ENCODE measurements at regions not wholly inside any gene's neighbourhood (a gene's known extent, or its start where the extent isn't known, plus 50 kb on each side); places are given as distances from the start of the nearest gene placed in this dataset.

DNA sequence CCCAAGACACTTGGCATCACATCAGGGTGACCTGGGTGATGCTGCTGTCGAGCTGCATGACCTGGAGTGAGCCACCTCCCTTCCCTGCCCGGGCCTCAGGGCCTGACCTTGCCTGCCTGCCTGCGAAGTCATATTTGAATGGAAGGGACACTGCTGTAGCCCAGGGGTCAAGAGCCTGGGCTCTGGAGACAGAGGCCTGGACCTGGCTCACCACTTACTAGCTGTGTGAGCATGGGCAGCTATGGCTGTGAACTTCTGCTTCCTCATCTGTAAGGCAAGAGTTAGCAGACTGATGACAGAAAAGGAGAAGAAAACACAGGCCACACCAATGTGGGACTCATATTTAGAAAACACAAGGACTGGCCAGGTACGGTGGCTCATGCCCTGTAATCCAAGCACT, 118.7 kb downstream of the ZFP36L2 start:
- H3K4me3 ChIP-seq (ENCODE audit: low read depth, low read length) = no peak overlapping the region
- TF ChIP-seq, protein P1, sequence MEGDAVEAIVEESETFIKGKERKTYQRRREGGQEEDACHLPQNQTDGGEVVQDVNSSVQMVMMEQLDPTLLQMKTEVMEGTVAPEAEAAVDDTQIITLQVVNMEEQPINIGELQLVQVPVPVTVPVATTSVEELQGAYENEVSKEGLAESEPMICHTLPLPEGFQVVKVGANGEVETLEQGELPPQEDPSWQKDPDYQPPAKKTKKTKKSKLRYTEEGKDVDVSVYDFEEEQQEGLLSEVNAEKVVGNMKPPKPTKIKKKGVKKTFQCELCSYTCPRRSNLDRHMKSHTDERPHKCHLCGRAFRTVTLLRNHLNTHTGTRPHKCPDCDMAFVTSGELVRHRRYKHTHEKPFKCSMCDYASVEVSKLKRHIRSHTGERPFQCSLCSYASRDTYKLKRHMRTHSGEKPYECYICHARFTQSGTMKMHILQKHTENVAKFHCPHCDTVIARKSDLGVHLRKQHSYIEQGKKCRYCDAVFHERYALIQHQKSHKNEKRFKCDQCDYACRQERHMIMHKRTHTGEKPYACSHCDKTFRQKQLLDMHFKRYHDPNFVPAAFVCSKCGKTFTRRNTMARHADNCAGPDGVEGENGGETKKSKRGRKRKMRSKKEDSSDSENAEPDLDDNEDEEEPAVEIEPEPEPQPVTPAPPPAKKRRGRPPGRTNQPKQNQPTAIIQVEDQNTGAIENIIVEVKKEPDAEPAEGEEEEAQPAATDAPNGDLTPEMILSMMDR (IDR thresholded peaks at IDR 0.05; ENCODE audit: borderline replicate concordance, insufficient read depth, low read depth, low read length) = no peak

DNA sequence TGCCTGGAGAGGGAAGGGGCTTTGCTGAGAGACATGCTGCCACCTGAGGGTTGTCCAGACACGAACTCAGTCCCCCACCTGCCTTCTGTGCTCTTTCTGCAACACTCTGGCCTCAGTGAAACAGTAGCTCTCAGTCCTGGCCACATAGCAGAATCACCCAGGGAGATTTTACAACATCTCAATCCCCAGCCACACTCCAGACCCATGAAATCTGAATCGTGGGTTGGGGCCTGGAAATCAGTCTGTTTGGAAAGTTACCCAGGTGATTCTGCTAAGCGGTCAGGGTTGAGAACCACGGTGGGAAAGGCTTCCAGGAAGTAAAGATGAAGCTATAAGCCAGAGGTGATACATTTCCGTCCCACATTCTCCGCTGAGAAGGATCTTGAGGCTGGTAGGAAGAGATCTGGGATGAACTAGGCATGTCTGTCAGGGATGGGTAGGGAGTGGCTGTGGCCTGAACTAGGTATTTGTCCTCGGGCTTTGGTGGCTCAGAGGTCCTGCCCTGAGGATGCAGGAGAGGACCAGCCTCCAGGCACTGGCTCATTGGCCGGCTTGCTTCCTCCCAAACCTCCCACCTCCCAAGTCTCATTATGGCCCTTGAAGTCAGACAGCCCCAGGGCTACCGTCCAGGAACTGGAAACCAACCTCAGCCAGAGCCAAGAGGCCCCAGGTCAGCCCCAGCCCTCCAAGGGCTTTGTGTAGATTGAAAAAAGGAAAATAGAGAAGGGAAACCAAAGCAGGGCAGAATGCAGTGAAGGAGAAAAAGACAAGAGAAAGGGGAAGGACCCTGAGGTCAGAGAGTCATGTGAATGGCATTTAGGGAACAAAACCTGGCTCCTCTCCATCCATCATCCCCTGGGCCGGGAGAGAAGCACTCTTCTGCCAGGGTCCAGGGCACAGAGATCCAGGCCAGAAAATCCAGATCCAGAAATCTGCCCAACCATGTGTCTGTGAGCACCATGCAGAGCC, 119.6 kb downstream of the ZFP36L2 start:
- TF ChIP-seq, protein P1 (IDR thresholded peaks at IDR 0.05; ENCODE audit: borderline replicate concordance, insufficient read depth, low read depth, low read length) = no peak
- no peak overlapping the region for H3K4me3 ChIP-seq (ENCODE audit: low read depth, low read length)

DNA sequence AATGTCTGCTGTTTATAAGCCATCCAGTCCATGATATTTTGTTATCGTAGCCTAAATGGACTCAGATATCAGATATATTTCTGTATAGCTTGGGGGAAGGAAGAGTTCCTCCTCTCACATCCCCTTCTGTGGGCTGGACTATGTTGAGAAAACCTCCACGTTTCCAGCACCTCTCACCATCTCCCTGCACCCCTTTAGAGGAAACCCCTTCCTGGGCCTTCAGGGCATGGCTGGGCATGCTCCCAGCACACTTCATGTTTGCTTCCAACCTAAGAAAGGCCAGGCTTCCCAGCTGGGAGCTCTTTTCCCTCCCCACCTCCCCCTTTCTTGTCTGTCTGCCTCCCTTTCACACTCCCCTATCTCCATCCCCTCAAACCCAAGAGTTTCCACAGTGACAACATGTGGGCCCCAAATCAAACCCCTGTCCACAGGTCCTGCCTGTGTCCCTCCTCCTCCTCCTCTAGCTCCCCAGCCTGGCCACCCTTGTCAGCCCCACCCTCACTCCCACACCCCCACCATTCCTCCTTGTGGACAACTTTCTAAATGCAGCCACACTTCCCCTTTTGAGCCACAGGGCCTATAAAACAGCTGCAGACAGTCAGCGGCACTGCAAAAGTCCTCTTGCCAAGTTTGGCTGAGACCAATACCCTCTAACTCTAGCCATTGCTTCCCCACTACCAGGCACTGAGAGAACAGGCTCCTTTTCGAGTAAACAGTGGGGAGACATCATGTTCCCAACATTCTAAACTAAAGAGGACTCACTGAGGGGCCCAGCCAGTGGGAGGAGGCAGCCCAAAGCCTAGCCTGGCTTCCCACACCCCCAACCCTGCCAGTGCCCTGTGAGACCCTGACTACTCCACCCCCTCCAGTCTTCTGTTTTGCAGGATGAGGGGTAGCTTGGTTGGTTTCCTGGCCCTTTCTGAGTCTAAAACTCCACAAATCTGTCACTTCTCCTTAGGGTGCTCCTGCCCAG, 120.5 kb downstream of the ZFP36L2 start:
- H3K4me3 ChIP-seq (ENCODE audit: low read depth, low read length) = no peak overlapping the region
- TF ChIP-seq, protein P1 (IDR thresholded peaks at IDR 0.05; ENCODE audit: borderline replicate concordance, insufficient read depth, low read depth, low read length) = peak; percentile 47; the same call in 1 of the 2 replicates

DNA sequence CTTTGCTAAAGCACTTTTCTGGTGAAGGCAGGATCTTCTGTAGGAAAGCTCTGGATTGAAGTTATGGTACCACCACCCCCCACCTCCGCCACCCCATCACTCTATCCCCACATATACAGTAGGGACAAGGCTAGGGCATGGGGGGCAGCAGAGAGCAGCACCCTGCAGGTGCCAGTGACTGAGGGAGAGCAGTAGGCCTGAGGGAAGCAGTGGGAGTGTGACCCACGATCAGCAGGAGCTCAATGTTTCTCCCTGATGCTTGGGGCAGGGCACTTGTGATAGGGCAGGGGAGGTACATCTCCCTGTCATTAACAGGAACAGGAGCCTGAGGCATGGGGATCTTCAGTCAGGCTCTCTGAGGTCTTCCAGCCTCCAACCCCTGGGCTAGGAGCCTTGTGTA, 121.6 kb downstream of the ZFP36L2 start:
- no peak overlapping the region for H3K4me3 ChIP-seq (ENCODE audit: low read depth, low read length)
- TF ChIP-seq, protein P1 (IDR thresholded peaks at IDR 0.05; ENCODE audit: borderline replicate concordance, insufficient read depth, low read depth, low read length) = peak; percentile 9; the same call in 1 of the 2 replicates

DNA sequence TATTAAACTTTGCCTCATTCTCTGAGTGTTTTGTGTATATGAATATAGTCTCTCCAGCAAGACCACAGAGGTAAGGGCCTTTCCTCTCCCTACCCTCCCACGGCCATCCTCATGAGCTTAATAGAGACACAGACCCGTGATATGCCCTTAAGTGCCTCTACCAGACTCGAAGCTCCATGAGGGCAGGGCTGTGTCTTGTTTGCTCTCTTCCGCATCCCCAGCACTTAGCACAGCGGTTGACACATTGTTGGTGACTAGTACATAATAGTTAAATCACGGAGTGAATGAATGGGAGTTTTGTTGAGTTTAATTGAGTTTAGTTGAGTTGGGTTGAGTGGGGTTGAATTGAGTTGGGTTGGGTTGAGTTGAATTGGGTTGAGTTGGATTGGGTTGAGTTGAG, 122.3 kb downstream of the ZFP36L2 start:
- H3K4me3 ChIP-seq (ENCODE audit: low read depth, low read length) = no peak overlapping the region
- TF ChIP-seq, protein P1 (IDR thresholded peaks at IDR 0.05; ENCODE audit: borderline replicate concordance, insufficient read depth, low read depth, low read length) = no peak

DNA sequence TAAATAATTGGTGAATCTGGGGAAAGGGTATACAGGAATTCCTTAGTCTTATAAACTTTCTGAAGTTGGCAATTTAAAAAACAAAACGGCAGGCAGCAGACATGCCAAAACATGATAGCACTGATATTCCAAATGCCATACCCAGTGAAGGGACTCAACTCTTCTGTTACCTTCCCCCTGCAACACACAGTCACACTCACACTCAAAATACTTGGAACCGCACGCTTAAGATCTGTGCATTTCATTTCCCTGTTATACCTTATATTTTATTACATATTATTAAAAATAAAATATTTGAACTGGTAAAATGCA, 123.4 kb downstream of the ZFP36L2 start:
- H3K4me3 ChIP-seq (ENCODE audit: low read depth, low read length) = no peak overlapping the region
- TF ChIP-seq, protein P1 (IDR thresholded peaks at IDR 0.05; ENCODE audit: borderline replicate concordance, insufficient read depth, low read depth, low read length) = no peak

All from GM12875 (cell line).